ENCODE measurements at regions not wholly inside any gene's neighbourhood (a gene's known extent, or its start where the extent isn't known, plus 50 kb on each side); places are given as distances from the start of the nearest gene placed in this dataset.

GRCh38 chr9:93896093-93896492 is 59.1 kb downstream of the BARX1 start:
- TF ChIP-seq POLR2A (IDR thresholded peaks at IDR 0.05) (no peak), CTCF (IDR thresholded peaks at IDR 0.05) (no peak), POLR2AphosphoS5 (IDR thresholded peaks at IDR 0.05) (no peak)

Measured in gastroesophageal sphincter (tissue), 3 donors.